Testis (tissue), 2 donors: ENCODE measurements at regions not wholly inside any gene's neighbourhood (a gene's known extent, or its start where the extent isn't known, plus 50 kb on each side); places are given as distances from the start of the nearest gene placed in this dataset.

Experiments used
- DNase-seq: peaks from one replicate; pipeline ENCODE4 v3.0.0-alpha.2; 2019
- H3K27ac ChIP-seq, 2 donors: fragments of 200-600 bp; sonication (generic); one replicate each; pipeline ENCODE4 v1.5.1; 2019
- H3K27me3 ChIP-seq: fragments of 200-600 bp; sonication (generic); one replicate; pipeline ENCODE4 v1.5.1; 2019
- H3K36me3 ChIP-seq: fragments of 200-600 bp; sonication (generic); one replicate; pipeline ENCODE4 v1.5.1; 2017; ENCODE audit warnings: low read depth; ENCODE audit errors: missing control alignments
- H3K4me1 ChIP-seq: fragments of 200-600 bp; sonication (generic); one replicate; pipeline ENCODE4 v1.5.1; 2019
- H3K4me3 ChIP-seq, 2 donors: fragments of 200-600 bp; sonication (generic); one replicate each; pipeline ENCODE4 v1.5.1; 2017 to 2019
- H3K9me3 ChIP-seq: fragments of 200-600 bp; sonication (generic); one replicate; pipeline ENCODE4 v1.5.1; 2017
- POLR2A ChIP-seq: fragments of 450-650 bp; IDR thresholded peaks from one replicate; pipeline ENCODE4 v1.6.1; 2017; ENCODE audit warnings: antibody characterized with exemption, mild to moderate bottlenecking, moderate library complexity
- WGBS, 2 donors: methylation state at CpG; one replicate each; pipeline ENCODE4 v1.1.5; 2018; 5-methylcytosine and 5-hydroxymethylcytosine counted together
- intact Hi-C: fragments of 100-400 bp; cut with DNase I; formaldehyde crosslinking; loops from one replicate; pipeline ENCODE4 v1.15.1; 2023; ENCODE audit warnings: low total_unique reads
- TF ChIP-seq, protein P1 (sequence below), 3 experiments: fragments of 450-650 bp in 2 of 3; fragments of 200-600 bp in 1 of 3; sonication (generic) in 1 of 3; IDR thresholded peaks; one replicate each; pipeline ENCODE4 v1.5.1; 2016 to 2019; ENCODE audit warnings: antibody characterized with exemption in 3 of 3, mild to moderate bottlenecking in 2 of 3, moderate library complexity in 1 of 3

DNA sequence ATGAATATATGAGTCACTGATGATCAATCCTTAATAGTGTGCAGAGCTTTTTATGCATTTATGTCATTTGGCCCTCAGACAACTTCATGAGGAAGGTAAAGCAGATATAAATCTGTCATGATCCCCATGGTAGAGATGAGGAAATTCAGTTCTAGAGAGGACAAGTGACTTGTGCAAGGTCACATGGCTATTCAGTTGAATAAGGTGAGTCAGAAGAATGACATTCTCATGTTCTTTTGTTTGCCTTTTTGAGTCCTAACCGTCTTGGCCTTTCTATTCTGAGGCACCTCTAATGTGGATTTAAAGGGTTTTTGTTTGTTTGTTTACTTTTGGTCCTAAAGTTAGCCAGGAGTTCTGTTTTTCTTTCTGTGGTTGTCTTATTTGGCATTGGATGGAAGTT, 116.2 kb upstream of the ELAC2 start:
- no peaks in the 10 kb centered on the region for H3K36me3 ChIP-seq
- no peak overlapping the region for H3K4me3 ChIP-seq
- DNase-seq: no peak
- no peaks in the 10 kb centered on the region for H3K27me3 ChIP-seq
- intact Hi-C loops: no loop called here
- no peaks in the 10 kb centered on the region for H3K9me3 ChIP-seq
- no peak overlapping the region for H3K27ac ChIP-seq
- 55% methylated on average over 1 of the region's 1 CpG for WGBS, 2 donors
- H3K4me1 ChIP-seq: no peaks in the 10 kb centered on the region
- TF ChIP-seq POLR2A: no peak
- TF ChIP-seq, protein P1, sequence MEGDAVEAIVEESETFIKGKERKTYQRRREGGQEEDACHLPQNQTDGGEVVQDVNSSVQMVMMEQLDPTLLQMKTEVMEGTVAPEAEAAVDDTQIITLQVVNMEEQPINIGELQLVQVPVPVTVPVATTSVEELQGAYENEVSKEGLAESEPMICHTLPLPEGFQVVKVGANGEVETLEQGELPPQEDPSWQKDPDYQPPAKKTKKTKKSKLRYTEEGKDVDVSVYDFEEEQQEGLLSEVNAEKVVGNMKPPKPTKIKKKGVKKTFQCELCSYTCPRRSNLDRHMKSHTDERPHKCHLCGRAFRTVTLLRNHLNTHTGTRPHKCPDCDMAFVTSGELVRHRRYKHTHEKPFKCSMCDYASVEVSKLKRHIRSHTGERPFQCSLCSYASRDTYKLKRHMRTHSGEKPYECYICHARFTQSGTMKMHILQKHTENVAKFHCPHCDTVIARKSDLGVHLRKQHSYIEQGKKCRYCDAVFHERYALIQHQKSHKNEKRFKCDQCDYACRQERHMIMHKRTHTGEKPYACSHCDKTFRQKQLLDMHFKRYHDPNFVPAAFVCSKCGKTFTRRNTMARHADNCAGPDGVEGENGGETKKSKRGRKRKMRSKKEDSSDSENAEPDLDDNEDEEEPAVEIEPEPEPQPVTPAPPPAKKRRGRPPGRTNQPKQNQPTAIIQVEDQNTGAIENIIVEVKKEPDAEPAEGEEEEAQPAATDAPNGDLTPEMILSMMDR (IDR thresholded peaks at IDR 0.05): no peak

DNA sequence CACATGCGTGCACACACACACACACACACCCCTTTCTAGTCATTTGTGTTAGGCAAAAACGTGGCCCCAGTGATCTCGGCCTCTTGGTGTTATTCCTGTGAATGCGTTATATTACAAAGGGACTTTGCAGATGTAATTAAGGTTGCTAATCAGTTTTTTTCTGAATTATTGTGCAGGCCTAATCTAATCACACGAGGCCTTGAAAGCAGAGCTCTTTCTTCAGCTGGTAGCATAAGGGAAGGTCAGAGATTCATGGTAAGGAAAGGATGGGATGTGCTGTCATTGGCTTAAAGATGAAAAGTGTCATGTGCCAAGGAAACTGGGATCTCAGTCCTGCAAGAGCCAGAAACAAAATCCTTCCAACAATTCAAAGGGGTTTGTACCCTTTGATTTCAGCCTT, 113.4 kb upstream of the ELAC2 start:
- no peak for DNase-seq
- intact Hi-C loops: no loop called here
- no peaks in the 10 kb centered on the region for H3K27me3 ChIP-seq
- 58 to 60% methylated on average over 5 of the region's 5 CpGs for WGBS, 2 donors
- H3K4me3 ChIP-seq: no peak overlapping the region
- H3K36me3 ChIP-seq: no peaks in the 10 kb centered on the region
- no peaks in the 10 kb centered on the region for H3K4me1 ChIP-seq
- no peak for TF ChIP-seq POLR2A
- TF ChIP-seq, protein P1 (IDR thresholded peaks at IDR 0.05): no peak
- H3K27ac ChIP-seq: no peak overlapping the region
- H3K9me3 ChIP-seq: no peaks in the 10 kb centered on the region

DNA sequence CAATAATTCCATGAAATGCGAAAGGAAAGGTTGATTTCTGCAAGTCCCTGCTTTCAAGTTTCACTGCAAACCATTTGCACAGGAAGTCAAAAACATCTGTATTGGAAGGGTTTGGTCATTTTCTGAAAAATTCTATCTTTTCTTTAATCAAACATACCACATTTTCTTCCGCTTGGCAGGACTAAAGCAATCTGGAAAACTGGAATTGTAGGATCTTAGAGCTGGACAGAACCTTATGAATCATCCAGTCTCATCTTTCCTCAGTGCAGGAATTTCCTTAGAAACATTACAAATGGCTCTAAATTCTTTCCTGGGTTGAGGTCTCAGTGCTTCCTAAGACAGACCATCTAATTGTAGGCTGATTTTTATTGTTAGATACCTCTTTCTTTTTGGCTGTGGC, 111.5 kb upstream of the ELAC2 start:
- intact Hi-C loops: no loop called here
- no peaks in the 10 kb centered on the region for H3K27me3 ChIP-seq
- 87 to 92% methylated on average over 2 of the region's 2 CpGs for WGBS, 2 donors
- no peak overlapping the region for H3K27ac ChIP-seq
- no peaks in the 10 kb centered on the region for H3K4me1 ChIP-seq
- no peak for TF ChIP-seq POLR2A
- TF ChIP-seq, protein P1 (IDR thresholded peaks at IDR 0.05): no peak
- no peak overlapping the region for H3K4me3 ChIP-seq
- H3K9me3 ChIP-seq: no peaks in the 10 kb centered on the region
- H3K36me3 ChIP-seq: no peaks in the 10 kb centered on the region
- no peak for DNase-seq

DNA sequence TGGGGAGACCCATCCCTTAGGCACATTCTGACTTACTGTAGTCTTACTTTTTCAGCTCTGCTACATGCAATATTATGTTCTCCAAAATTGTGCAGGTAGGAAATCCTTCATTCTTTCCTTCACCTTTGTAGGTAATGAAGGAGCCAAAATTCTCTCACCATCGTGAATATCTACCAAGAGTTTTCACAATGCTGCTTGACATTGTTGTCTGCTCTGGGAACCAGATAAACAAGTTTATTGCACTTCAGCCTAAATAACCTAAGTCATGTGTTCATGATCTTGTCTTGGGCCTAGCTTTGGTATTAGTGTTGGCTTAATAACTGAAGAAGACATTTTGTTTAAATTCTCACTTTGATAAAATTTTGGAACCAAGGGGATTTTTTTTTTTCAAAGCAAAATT, 110.8 kb upstream of the ELAC2 start:
- no peak overlapping the region for H3K4me3 ChIP-seq
- no peak for DNase-seq
- 68 to 86% methylated on average over 1 of the region's 1 CpG for WGBS, 2 donors
- no peaks in the 10 kb centered on the region for H3K36me3 ChIP-seq
- no peak overlapping the region for H3K27ac ChIP-seq
- intact Hi-C loops: no loop called here
- no peak for TF ChIP-seq POLR2A
- TF ChIP-seq, protein P1 (IDR thresholded peaks at IDR 0.05): no peak
- H3K9me3 ChIP-seq: no peaks in the 10 kb centered on the region
- H3K27me3 ChIP-seq: no peaks in the 10 kb centered on the region
- no peaks in the 10 kb centered on the region for H3K4me1 ChIP-seq

DNA sequence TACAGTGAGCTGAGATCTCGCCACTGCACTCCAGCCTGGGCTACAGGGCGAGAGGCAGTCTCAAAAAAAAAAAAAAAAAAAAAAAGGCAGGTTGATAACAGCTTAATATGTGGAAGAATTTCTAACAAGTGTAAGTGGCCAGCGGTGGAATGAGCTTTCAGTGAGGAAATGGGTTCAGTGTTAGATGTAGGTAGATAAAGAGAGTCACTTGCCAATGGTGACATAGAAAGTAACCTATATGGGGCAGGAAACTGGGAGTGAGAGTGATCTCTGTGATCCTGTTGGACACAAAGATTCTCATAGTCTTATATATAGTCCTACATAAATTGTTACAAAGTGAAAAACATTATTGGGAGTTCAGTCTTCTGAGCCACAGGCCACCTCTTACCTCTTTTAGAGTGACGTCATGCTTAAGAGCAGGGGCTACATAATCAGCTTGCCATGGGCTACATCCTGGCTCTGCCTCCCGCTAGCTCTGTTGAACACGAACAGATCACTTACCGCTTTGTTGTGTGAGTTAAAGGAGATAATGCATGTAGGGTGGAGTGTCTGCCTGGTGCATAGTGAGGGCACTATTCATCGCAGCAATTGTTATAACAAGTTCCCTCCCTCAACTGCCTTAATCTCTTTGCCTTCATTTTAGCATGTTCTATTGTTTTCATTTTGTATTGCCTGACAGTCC, 110.2 kb upstream of the ELAC2 start:
- H3K4me3 ChIP-seq: no peak overlapping the region
- H3K36me3 ChIP-seq: no peaks in the 10 kb centered on the region
- intact Hi-C loops: no loop called here
- WGBS, 2 donors: 89 to 93% methylated on average over 8 of the region's 8 CpGs
- DNase-seq: no peak
- no peak overlapping the region for H3K27ac ChIP-seq
- TF ChIP-seq, protein P1 (IDR thresholded peaks at IDR 0.05): no peak
- no peak for TF ChIP-seq POLR2A
- H3K4me1 ChIP-seq: no peaks in the 10 kb centered on the region
- H3K27me3 ChIP-seq: no peaks in the 10 kb centered on the region
- H3K9me3 ChIP-seq: no peaks in the 10 kb centered on the region
